Liver (tissue), 8 donors: ENCODE measurements at regions not wholly inside any gene's neighbourhood (a gene's known extent, or its start where the extent isn't known, plus 50 kb on each side); places are given as distances from the start of the nearest gene placed in this dataset.

Source experiments
- DNase-seq: peaks from one replicate; pipeline ENCODE4 v3.0.0-alpha.2; 2017; ENCODE audit warnings: low spot score
- H3K27ac ChIP-seq, 2 donors: one replicate each; pipeline ENCODE4 v1.7.0; 2013; ENCODE audit warnings: inconsistent platforms in 2 of 2, low read length in 2 of 2, control low read depth in 1 of 2, low read depth in 1 of 2, mild to moderate bottlenecking in 1 of 2
- H3K27me3 ChIP-seq, 4 donors: one replicate each; pipeline versions ENCODE4 v1.6.1 to v1.7.0; 2013; ENCODE audit warnings: low read length in 3 of 4, inconsistent platforms in 1 of 4, mild to moderate bottlenecking in 1 of 4, moderate library complexity in 1 of 4; ENCODE audit not compliant: control insufficient read depth in 4 of 4, insufficient read depth in 4 of 4
- H3K36me3 ChIP-seq, 4 donors: one replicate each; pipeline versions ENCODE4 v1.6.1 to v1.7.0; 2013; ENCODE audit warnings: low read length in 3 of 4, mild to moderate bottlenecking in 3 of 4, low read depth in 1 of 4, moderate library complexity in 1 of 4; ENCODE audit not compliant: control insufficient read depth in 4 of 4, insufficient read depth in 3 of 4
- H3K4me1 ChIP-seq, 4 donors: one replicate each; pipeline versions ENCODE4 v1.6.1 to v1.7.0; 2013; ENCODE audit warnings: low read length in 3 of 4, mild to moderate bottlenecking in 3 of 4, moderate library complexity in 1 of 4; ENCODE audit not compliant: control insufficient read depth in 4 of 4, insufficient read depth in 4 of 4
- H3K4me3 ChIP-seq, 3 donors: one replicate each; pipeline versions ENCODE4 v1.6.1 to v1.7.0; 2013; ENCODE audit warnings: low read length in 3 of 3, control low read depth in 1 of 3, low read depth in 1 of 3, mild to moderate bottlenecking in 1 of 3
- H3K9ac ChIP-seq, 2 donors: one replicate each; pipeline ENCODE4 v1.7.0; 2013; ENCODE audit warnings: low read length in 2 of 2, mild to moderate bottlenecking in 2 of 2, moderate library complexity in 2 of 2, control low read depth in 1 of 2, low read depth in 1 of 2
- H3K9me3 ChIP-seq, 4 donors: one replicate each; pipeline versions ENCODE4 v1.6.1 to v1.7.0; 2013; ENCODE audit warnings: low read length in 3 of 4; ENCODE audit not compliant: control insufficient read depth in 4 of 4
- ATF3 ChIP-seq: IDR thresholded peaks from 2 replicates; pipeline ENCODE4 v1.6.1; 2016; ENCODE audit warnings: antibody characterized with exemption
- CTCF ChIP-seq: fragments of 150-350 bp; IDR thresholded peaks from 2 replicates; pipeline ENCODE4 v1.5.1; 2017; ENCODE audit warnings: improper control_type of control experiment, low read depth, low read length; ENCODE audit not compliant: missing input control
- EGR1 ChIP-seq, 2 donors: IDR thresholded peaks; 2 replicates each; pipeline ENCODE4 v1.6.1; 2016 to 2018; ENCODE audit warnings: antibody characterized with exemption in 2 of 2, low read depth in 2 of 2
- GABPA ChIP-seq, 2 donors: IDR thresholded peaks in 1 of 2; conservative IDR thresholded peaks in 1 of 2; 2 replicates each; pipeline ENCODE4 v1.6.1; 2016; ENCODE audit warnings: antibody characterized with exemption in 2 of 2, mild to moderate bottlenecking in 1 of 2, moderate library complexity in 1 of 2
- HNF4G ChIP-seq: IDR thresholded peaks from 2 replicates; pipeline ENCODE4 v1.6.1; 2016; ENCODE audit warnings: antibody characterized with exemption
- JUND ChIP-seq, 2 donors: IDR thresholded peaks; 2 replicates each; pipeline ENCODE4 v1.6.1; 2016; ENCODE audit warnings: antibody characterized with exemption in 2 of 2
- MAX ChIP-seq: IDR thresholded peaks from 2 replicates; pipeline ENCODE4 v1.6.1; 2016; ENCODE audit warnings: antibody characterized with exemption
- NR2F2 ChIP-seq: IDR thresholded peaks from 2 replicates; pipeline ENCODE4 v1.6.1; 2016; ENCODE audit warnings: antibody characterized with exemption
- RAD21 ChIP-seq, 2 donors: IDR thresholded peaks; 2 replicates each; pipeline ENCODE4 v1.6.1; 2016; ENCODE audit warnings: antibody characterized with exemption in 2 of 2, mild to moderate bottlenecking in 2 of 2
- RXRA ChIP-seq, 2 donors: IDR thresholded peaks; 2 replicates each; pipeline ENCODE4 v1.6.1; 2017 to 2018; ENCODE audit warnings: antibody characterized with exemption in 2 of 2, mild to moderate bottlenecking in 1 of 2
- SP1 ChIP-seq: IDR thresholded peaks from 2 replicates; pipeline ENCODE4 v1.6.1; 2018; ENCODE audit warnings: antibody characterized with exemption, mild to moderate bottlenecking
- TAF1 ChIP-seq: conservative IDR thresholded peaks from 2 replicates; pipeline ENCODE4 v1.6.1; 2016; ENCODE audit warnings: antibody characterized with exemption, mild to moderate bottlenecking
- WGBS: extraction: QIAGEN DNeasy Blood & Tissue Kit; methylation state at CpG from one replicate; pipeline ENCODE4 v1.1.7; 2013; 5-methylcytosine and 5-hydroxymethylcytosine counted together
- TF ChIP-seq, protein P1 (sequence below): IDR thresholded peaks from 2 replicates; pipeline ENCODE4 v1.6.1; 2016; ENCODE audit warnings: antibody characterized with exemption
- donor health status: healthy.
- donor health status: healthy.
- donor health status: healthy.
- donor health status: healthy.
- donor health status: healthy.

GRCh38 chr13:105282406-105283285 lies 1252.8 kb downstream of the EFNB2 start:
- WGBS, result 71% methylated on average over 14 of the region's 14 CpGs
- H3K27ac ChIP-seq, result no peak overlapping the region
- TF ChIP-seq RXRA (IDR thresholded peaks at IDR 0.05) (no peak), JUND (IDR thresholded peaks at IDR 0.05) (no peak), HNF4G (no peak), NR2F2 (no peak), SP1 (no peak), ATF3 (no peak), EGR1 (IDR thresholded peaks at IDR 0.05; ENCODE audit: low read depth in 2 of 2) (no peak), RAD21 (IDR thresholded peaks at IDR 0.05) (no peak), MAX (no peak), GABPA (IDR thresholded peaks at IDR 0.05 in 1 of 2, conservative IDR thresholded peaks at IDR 0.05 in 1 of 2) (no peak)
- TF ChIP-seq, protein P1, sequence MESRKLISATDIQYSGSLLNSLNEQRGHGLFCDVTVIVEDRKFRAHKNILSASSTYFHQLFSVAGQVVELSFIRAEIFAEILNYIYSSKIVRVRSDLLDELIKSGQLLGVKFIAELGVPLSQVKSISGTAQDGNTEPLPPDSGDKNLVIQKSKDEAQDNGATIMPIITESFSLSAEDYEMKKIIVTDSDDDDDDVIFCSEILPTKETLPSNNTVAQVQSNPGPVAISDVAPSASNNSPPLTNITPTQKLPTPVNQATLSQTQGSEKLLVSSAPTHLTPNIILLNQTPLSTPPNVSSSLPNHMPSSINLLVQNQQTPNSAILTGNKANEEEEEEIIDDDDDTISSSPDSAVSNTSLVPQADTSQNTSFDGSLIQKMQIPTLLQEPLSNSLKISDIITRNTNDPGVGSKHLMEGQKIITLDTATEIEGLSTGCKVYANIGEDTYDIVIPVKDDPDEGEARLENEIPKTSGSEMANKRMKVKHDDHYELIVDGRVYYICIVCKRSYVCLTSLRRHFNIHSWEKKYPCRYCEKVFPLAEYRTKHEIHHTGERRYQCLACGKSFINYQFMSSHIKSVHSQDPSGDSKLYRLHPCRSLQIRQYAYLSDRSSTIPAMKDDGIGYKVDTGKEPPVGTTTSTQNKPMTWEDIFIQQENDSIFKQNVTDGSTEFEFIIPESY, result no peak
- no peak overlapping the region for H3K4me3 ChIP-seq
- no peaks in the 10 kb centered on the region for H3K4me1 ChIP-seq
- no peak for DNase-seq
- H3K27me3 ChIP-seq, result no peaks in the 10 kb centered on the region
- no peaks in the 10 kb centered on the region for H3K36me3 ChIP-seq
- no peak overlapping the region for H3K9ac ChIP-seq
- H3K9me3 ChIP-seq, result no peaks in the 10 kb centered on the region

- Histone ChIP-seq H3K27ac (no peak overlapping the region), H3K9me3 (no peaks in the 10 kb centered on the region), H3K4me3 (no peak overlapping the region), H3K27me3 (no peaks in the 10 kb centered on the region), H3K36me3 (no peaks in the 10 kb centered on the region), H3K9ac (no peak overlapping the region), H3K4me1 (no peaks in the 10 kb centered on the region)
- WGBS, result 28% methylated on average over 4 of the region's 4 CpGs
- no peak for DNase-seq
- no peak for TF ChIP-seq CTCF
- TF ChIP-seq, protein P1, result no peak
- no peak for TF ChIP-seq TAF1
These were observed 1256.5 kb downstream of the EFNB2 start for GRCh38 chr13:105278943-105279381.
